WI38 (cell line): ENCODE measurements at regions not wholly inside any gene's neighbourhood (a gene's known extent, or its start where the extent isn't known, plus 50 kb on each side); places are given as distances from the start of the nearest gene placed in this dataset.

Source experiments
- H3K4me3 ChIP-seq: 2 replicates; pipeline ENCODE4 v1.5.1; 2011; ENCODE audit warnings: low read depth, mild to moderate bottlenecking, control low read depth, low read length
- CTCF ChIP-seq: IDR thresholded peaks from 2 replicates; pipeline ENCODE4 v1.5.1; 2012; ENCODE audit warnings: low read depth, mild to moderate bottlenecking, control low read depth, low read length

- no peak for TF ChIP-seq CTCF
- no peak overlapping the region for H3K4me3 ChIP-seq
These were observed 309.5 kb upstream of the HS6ST1 start for GRCh38 chr2:128628206-128628605.

- TF ChIP-seq CTCF, result no peak
- H3K4me3 ChIP-seq, result no peak overlapping the region
These were observed 310.3 kb upstream of the HS6ST1 start for GRCh38 chr2:128628996-128629395.

GRCh38 chr2:128630974-128631697 lies 312.5 kb upstream of the HS6ST1 start:
- TF ChIP-seq CTCF, result no peak
- H3K4me3 ChIP-seq, result no peak overlapping the region

- no peak overlapping the region for H3K4me3 ChIP-seq
- no peak for TF ChIP-seq CTCF
These were observed 313.2 kb upstream of the HS6ST1 start for GRCh38 chr2:128631698-128632500.

- TF ChIP-seq CTCF, result no peak
- no peak overlapping the region for H3K4me3 ChIP-seq
These were observed 313.8 kb upstream of the HS6ST1 start for GRCh38 chr2:128632501-128632800.

- H3K4me3 ChIP-seq, result no peak overlapping the region
- no peak for TF ChIP-seq CTCF
These were observed 314.8 kb upstream of the HS6ST1 start for GRCh38 chr2:128633501-128633900.

GRCh38 chr2:128635361-128635900 lies 316.8 kb upstream of the HS6ST1 start:
- H3K4me3 ChIP-seq, result no peak overlapping the region
- TF ChIP-seq CTCF, result no peak
